MM.1S (cell line): ENCODE measurements at regions not wholly inside any gene's neighbourhood (a gene's known extent, or its start where the extent isn't known, plus 50 kb on each side); places are given as distances from the start of the nearest gene placed in this dataset.

Source experiments
- DNase-seq: peaks from one replicate; pipeline ENCODE4 v3.0.0-alpha.2; 2015
- H2AFZ ChIP-seq: fragments of 300-600 bp; sonication (generic); 2 replicates; pipeline ENCODE4 v1.6.0; 2016; ENCODE audit warnings: antibody characterized with exemption, low read length
- H3F3A ChIP-seq: fragments of 300-600 bp; sonication (generic); 2 replicates; pipeline ENCODE4 v1.6.1; 2016; ENCODE audit warnings: mild to moderate bottlenecking, antibody characterized with exemption, low read length, moderate library complexity, mixed read lengths; ENCODE audit not compliant: insufficient read depth
- H3K27ac ChIP-seq: fragments of 300-600 bp; sonication (generic); 2 replicates; pipeline ENCODE4 v1.5.1; 2016; ENCODE audit warnings: mild to moderate bottlenecking, low read length
- H3K27me3 ChIP-seq: fragments of 300-600 bp; sonication (generic); replicated peaks from 2 replicates; pipeline ENCODE4 v1.6.0; 2016; ENCODE audit warnings: low read length; ENCODE audit not compliant: insufficient read depth
- H3K36me3 ChIP-seq: fragments of 300-600 bp; sonication (generic); replicated peaks from 2 replicates; pipeline ENCODE4 v1.6.1; 2016; ENCODE audit warnings: mild to moderate bottlenecking, low read length, mixed read lengths; ENCODE audit not compliant: insufficient read depth
- H3K4me1 ChIP-seq: fragments of 300-600 bp; sonication (generic); 2 replicates; pipeline ENCODE4 v1.6.1; 2016; ENCODE audit warnings: low read length, mixed read lengths
- H3K4me2 ChIP-seq: fragments of 300-600 bp; sonication (generic); 2 replicates; pipeline ENCODE4 v1.6.0; 2016; ENCODE audit warnings: low read depth, low read length
- H3K4me3 ChIP-seq: fragments of 300-600 bp; sonication (generic); 2 replicates; pipeline ENCODE4 v1.5.1; 2016; ENCODE audit warnings: low read length, mixed read lengths
- H3K79me2 ChIP-seq: fragments of 300-600 bp; sonication (generic); 2 replicates; pipeline ENCODE4 v1.6.1; 2016; ENCODE audit warnings: mixed run types, low read length, mixed read lengths
- H3K9ac ChIP-seq: fragments of 300-600 bp; sonication (generic); 2 replicates; pipeline ENCODE4 v1.6.1; 2016; ENCODE audit warnings: low read length, mixed read lengths
- H3K9me2 ChIP-seq: fragments of 300-600 bp; sonication (generic); replicated peaks from 2 replicates; pipeline ENCODE4 v1.6.1; 2016; ENCODE audit warnings: mild to moderate bottlenecking, low read length, mixed read lengths; ENCODE audit not compliant: insufficient read depth
- H3K9me3 ChIP-seq: fragments of 300-600 bp; sonication (generic); replicated peaks from 2 replicates; pipeline ENCODE4 v1.6.1; 2016; ENCODE audit warnings: mild to moderate bottlenecking, low read length, mixed read lengths; ENCODE audit not compliant: insufficient read depth
- H4K20me1 ChIP-seq: fragments of 300-600 bp; sonication (generic); 2 replicates; pipeline ENCODE4 v1.6.1; 2016; ENCODE audit warnings: mild to moderate bottlenecking, low read length, moderate library complexity, mixed read lengths; ENCODE audit not compliant: insufficient read depth
- CTCF ChIP-seq: fragments of 300-600 bp; sonication (generic); IDR thresholded peaks from 2 replicates; pipeline ENCODE4 v1.5.1; 2016; ENCODE audit warnings: antibody characterized with exemption, low read length, mixed read lengths
- EZH2 ChIP-seq: fragments of 300-600 bp; sonication (generic); optimal IDR thresholded peaks from 2 replicates; pipeline ENCODE3; 2017; ENCODE audit warnings: low read depth, mild to moderate bottlenecking, antibody characterized with exemption, low read length, mixed read lengths
- EZH2phosphoT487 ChIP-seq: fragments of 300-600 bp; sonication (generic); IDR thresholded peaks from 2 replicates; pipeline ENCODE4 v1.6.1; 2018; ENCODE audit warnings: antibody characterized with exemption, low read length

DNA sequence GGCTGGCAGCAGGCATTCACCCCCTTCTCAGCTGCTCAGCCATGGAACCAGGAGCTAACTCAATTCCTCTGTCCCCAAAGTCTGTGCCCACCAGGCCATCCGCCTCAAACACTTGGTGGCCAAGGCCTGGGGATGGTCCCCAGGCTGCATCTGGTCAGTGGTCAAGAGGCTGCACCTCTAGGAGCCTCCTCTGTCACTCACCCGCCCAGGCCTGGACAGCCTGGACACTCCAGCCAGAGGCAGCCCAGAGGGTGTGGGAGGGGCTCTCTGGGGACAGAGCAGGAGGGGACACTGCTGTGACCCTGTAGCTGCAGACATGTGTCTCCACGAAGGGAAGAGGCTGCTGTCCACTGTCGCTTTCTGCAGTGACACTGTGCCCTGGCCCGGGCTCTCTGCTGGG, 416.6 kb upstream of the SULF2 start:
- Histone ChIP-seq H3K4me1 (no peaks in the 10 kb centered on the region), H3K9me3 (no peaks in the 10 kb centered on the region)
- TF ChIP-seq CTCF (no peak), EZH2 (no peak), EZH2phosphoT487 (no peak)

DNA sequence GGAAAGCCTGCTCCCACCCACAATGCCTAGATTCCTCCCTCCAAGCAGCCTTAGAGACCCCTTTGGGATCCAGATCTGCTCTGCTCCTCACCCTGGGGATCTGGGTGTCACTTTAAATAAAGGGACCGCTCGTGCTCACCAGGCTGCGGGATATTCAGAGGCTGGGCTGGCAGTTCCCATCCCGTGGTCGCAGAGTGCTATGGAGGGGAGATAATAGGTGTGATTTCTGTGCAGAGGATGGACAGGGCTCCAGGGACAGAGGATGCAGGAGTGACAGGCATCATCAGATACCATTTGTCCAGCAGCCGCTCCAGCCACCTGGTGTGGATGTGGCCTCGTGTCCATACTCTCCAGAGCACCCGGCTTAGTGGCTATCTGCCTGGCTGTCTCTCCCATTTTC, 415.9 kb upstream of the SULF2 start:
- Histone ChIP-seq H3K4me1 (no peaks in the 10 kb centered on the region), H3F3A (no peaks in the 10 kb centered on the region), H3K27me3 (no peaks in the 10 kb centered on the region), H3K27ac (no peak overlapping the region), H3K9ac (no peak overlapping the region), H3K9me3 (no peaks in the 10 kb centered on the region), H3K79me2 (no peaks in the 10 kb centered on the region), H3K9me2 (no peaks in the 10 kb centered on the region), H4K20me1 (no peaks in the 10 kb centered on the region), H3K4me2 (no peak overlapping the region), H3K36me3 (no peaks in the 10 kb centered on the region), H3K4me3 (no peak overlapping the region), H2AFZ (no peak overlapping the region)
- no peak for DNase-seq
- TF ChIP-seq EZH2phosphoT487 (no peak), CTCF (no peak), EZH2 (no peak)

More for the DNA sequence above, 416.6 kb upstream of the SULF2 start:
- Histone ChIP-seq H3K27ac (no peak overlapping the region), H4K20me1 (no peaks in the 10 kb centered on the region), H3F3A (no peaks in the 10 kb centered on the region), H3K4me2 (no peak overlapping the region), H3K79me2 (no peaks in the 10 kb centered on the region), H3K27me3 (no peaks in the 10 kb centered on the region), H3K4me3 (no peak overlapping the region), H3K9ac (no peak overlapping the region), H3K36me3 (no peaks in the 10 kb centered on the region), H3K9me2 (no peaks in the 10 kb centered on the region), H2AFZ (no peak overlapping the region)
- no peak for DNase-seq

- no peaks in the 10 kb centered on the region for H3K27me3 ChIP-seq
- H3K9me3 ChIP-seq: no peaks in the 10 kb centered on the region
Observed at GRCh38 chr20:48198929-48199451, 413.7 kb upstream of the SULF2 start.

DNA sequence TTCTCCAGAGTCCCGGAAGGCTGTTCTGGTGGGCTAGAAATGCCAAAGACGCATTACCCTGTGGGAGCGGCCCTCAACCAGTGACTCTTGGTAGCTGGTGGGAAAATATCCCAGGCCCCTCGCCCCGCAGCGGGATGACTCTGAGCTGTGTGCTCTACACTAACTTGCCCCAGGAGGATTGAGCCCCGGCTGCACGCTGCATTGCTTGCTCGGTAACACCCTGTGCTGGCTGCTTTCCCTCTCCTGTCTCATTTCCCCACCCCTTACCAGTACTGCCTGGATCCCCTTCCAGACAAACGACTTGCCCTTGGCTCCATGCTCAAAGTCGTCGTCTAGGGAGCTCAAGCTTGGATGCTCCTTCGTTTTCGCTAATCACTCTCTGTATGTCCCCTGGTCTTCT, 411.8 kb upstream of the SULF2 start:
- H3K9me2 ChIP-seq: no peaks in the 10 kb centered on the region
- no peaks in the 10 kb centered on the region for H3K36me3 ChIP-seq
- no peak overlapping the region for H3K9ac ChIP-seq
- no peaks in the 10 kb centered on the region for H3F3A ChIP-seq
- no peaks in the 10 kb centered on the region for H3K9me3 ChIP-seq
- no peaks in the 10 kb centered on the region for H4K20me1 ChIP-seq
- no peaks in the 10 kb centered on the region for H3K4me1 ChIP-seq
- DNase-seq: no peak
- H2AFZ ChIP-seq: no peak overlapping the region
- no peak overlapping the region for H3K27ac ChIP-seq
- H3K79me2 ChIP-seq: no peaks in the 10 kb centered on the region
- no peak overlapping the region for H3K4me2 ChIP-seq
- no peak for TF ChIP-seq EZH2phosphoT487
- TF ChIP-seq EZH2: no peak
- no peak for TF ChIP-seq CTCF
- H3K4me3 ChIP-seq: no peak overlapping the region
- no peaks in the 10 kb centered on the region for H3K27me3 ChIP-seq

More at GRCh38 chr20:48198929-48199451, 413.7 kb upstream of the SULF2 start:
- DNase-seq: no peak
- Histone ChIP-seq H3K79me2 (no peaks in the 10 kb centered on the region), H3K36me3 (no peaks in the 10 kb centered on the region), H3K4me1 (no peaks in the 10 kb centered on the region), H4K20me1 (no peaks in the 10 kb centered on the region), H3F3A (no peaks in the 10 kb centered on the region), H3K27ac (no peak overlapping the region), H3K9ac (no peak overlapping the region), H3K4me2 (no peak overlapping the region), H3K4me3 (no peak overlapping the region), H2AFZ (no peak overlapping the region), H3K9me2 (no peaks in the 10 kb centered on the region)
- TF ChIP-seq EZH2phosphoT487: no peak
